Activated naive CD8-positive, alpha-beta T cell treated with anti-CD3 and anti-CD28 coated beads, Interleukin-2, amount 50 U/mL, for 24 hours (primary cell): ENCODE measurements at regions not wholly inside any gene's neighbourhood (a gene's known extent, or its start where the extent isn't known, plus 50 kb on each side); places are given as distances from the start of the nearest gene placed in this dataset.
A peak's percentile ranks its signal among the peaks of the same experiment; 100 is the strongest.
"Not testable (repeated sequence)": the region's sequence is repeated elsewhere in the genome, so short reads cannot be mapped to it uniquely, and the experiment has no call there.

Source experiments
- ATAC-seq: fragments of 150-1000 bp; cut with Tn5 transposase; one replicate; pipeline ENCODE4 v1.10.0; 2021
- DNase-seq: peaks from one replicate; pipeline ENCODE4 v3.0.0; 2021
- H3K27ac Mint-ChIP-seq: one replicate; pipeline ENCODE4 v1.8.0; 2021; ENCODE audit warnings: mild to moderate bottlenecking, mixed read lengths
- H3K27me3 Mint-ChIP-seq: one replicate; pipeline ENCODE4 v1.8.0; 2021; ENCODE audit warnings: mixed read lengths
- H3K36me3 Mint-ChIP-seq: one replicate; pipeline ENCODE4 v1.8.0; 2021; ENCODE audit warnings: low read depth, mixed read lengths
- H3K4me1 Mint-ChIP-seq: one replicate; pipeline ENCODE4 v1.8.0; 2021; ENCODE audit warnings: mixed read lengths
- H3K4me3 Mint-ChIP-seq: one replicate; pipeline ENCODE4 v1.8.0; 2021; ENCODE audit warnings: mild to moderate bottlenecking, moderate library complexity, mixed read lengths
- H3K9me3 Mint-ChIP-seq: one replicate; pipeline ENCODE4 v1.8.0; 2021; ENCODE audit warnings: mixed read lengths

- H3K36me3 Mint-ChIP-seq, H3K4me3 Mint-ChIP-seq, ATAC-seq, H3K27me3 Mint-ChIP-seq, H3K27ac Mint-ChIP-seq, H3K4me1 Mint-ChIP-seq, H3K9me3 Mint-ChIP-seq: not testable (repeated sequence)
- peak; percentile 40 for DNase-seq
Measured at GRCh38 chr3:75604286-75604934, 59.7 kb upstream of the FRG2C start.

GRCh38 chr3:75607996-75608395, 56.1 kb upstream of the FRG2C start:
- H3K27ac Mint-ChIP-seq, H3K27me3 Mint-ChIP-seq, H3K4me3 Mint-ChIP-seq, DNase-seq, H3K4me1 Mint-ChIP-seq, H3K36me3 Mint-ChIP-seq, ATAC-seq: not testable (repeated sequence)
- H3K9me3 Mint-ChIP-seq = peaks cover 16% of the 10 kb centered on the region

DNA sequence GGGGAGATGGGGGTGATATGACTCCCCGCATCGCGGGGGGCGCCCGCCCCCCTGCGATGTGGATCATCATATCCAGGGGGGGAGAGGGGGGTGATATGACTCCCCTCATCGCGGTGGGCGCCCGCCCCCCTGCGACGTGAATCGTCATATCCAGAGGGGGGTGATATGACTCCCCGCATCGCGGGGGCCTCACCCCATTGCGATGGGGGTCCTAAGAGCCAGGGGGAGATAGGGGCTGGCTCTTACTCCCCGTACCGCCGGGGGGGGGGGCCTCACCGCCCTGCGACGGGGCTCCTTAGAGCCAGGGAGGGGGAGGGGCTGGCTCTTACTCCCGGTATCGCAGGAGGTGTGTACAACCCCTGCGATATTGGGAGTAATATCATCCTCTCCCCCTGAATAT, 54.5 kb upstream of the FRG2C start:
- not testable (repeated sequence) for H3K4me3 Mint-ChIP-seq

DNA sequence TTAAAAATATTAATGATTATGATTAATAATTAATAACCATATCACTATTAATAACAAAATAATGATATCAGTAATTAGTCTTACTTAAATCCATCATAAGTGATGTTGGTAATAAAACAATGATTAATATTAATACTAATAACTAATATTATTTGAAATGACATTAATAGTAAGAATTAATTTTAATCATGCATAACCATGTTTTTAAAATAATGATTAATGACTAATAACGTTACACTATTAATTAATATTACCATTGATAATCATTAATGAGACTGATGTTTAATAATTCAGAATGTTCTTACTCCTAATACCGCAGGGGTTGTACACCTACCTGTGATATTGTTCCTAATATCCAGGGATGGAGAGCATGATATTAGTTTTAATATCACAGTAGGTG, 53.4 kb upstream of the FRG2C start:
- ATAC-seq (no peak), DNase-seq (no peak)
- Mint-ChIP-seq H3K4me3 (no peak overlapping the region), H3K9me3 (peaks cover 8% of the 10 kb centered on the region), H3K27me3 (peaks cover 4% of the 10 kb centered on the region), H3K4me1 (no peaks in the 10 kb centered on the region), H3K27ac (no peak overlapping the region), H3K36me3 (no peaks in the 10 kb centered on the region)

More for the DNA sequence above, 54.5 kb upstream of the FRG2C start:
- not testable (repeated sequence) for ATAC-seq, DNase-seq, H3K9me3 Mint-ChIP-seq, H3K27ac Mint-ChIP-seq, H3K36me3 Mint-ChIP-seq, H3K27me3 Mint-ChIP-seq, H3K4me1 Mint-ChIP-seq

- not testable (repeated sequence) for H3K9me3 Mint-ChIP-seq, H3K4me1 Mint-ChIP-seq, H3K27me3 Mint-ChIP-seq, DNase-seq, H3K4me3 Mint-ChIP-seq, ATAC-seq, H3K27ac Mint-ChIP-seq, H3K36me3 Mint-ChIP-seq
Measured at GRCh38 chr3:75611724-75612460, 52.2 kb upstream of the FRG2C start.
